HG02588 (cell line): ENCODE measurements at regions not wholly inside any gene's neighbourhood (a gene's known extent, or its start where the extent isn't known, plus 50 kb on each side); places are given as distances from the start of the nearest gene placed in this dataset.
"Not testable (repeated sequence)": the region's sequence is repeated elsewhere in the genome, so short reads cannot be mapped to it uniquely, and the experiment has no call there.

Experiments used
- ATAC-seq: cut with Tn5 transposase; IDR thresholded peaks from one replicate; pipeline ENCODE4 v1.9.1; 2021; ENCODE audit warnings: mild to moderate bottlenecking, moderate library complexity; ENCODE audit not compliant: unreplicated experiment

- ATAC-seq, result not testable (repeated sequence)
These were observed 60.2 kb upstream of the PRSS3 start for GRCh38 chr9:33734941-33735835.

GRCh38 chr9:33737811-33738606 is 57.4 kb upstream of the PRSS3 start:
- ATAC-seq, result no peak

DNA sequence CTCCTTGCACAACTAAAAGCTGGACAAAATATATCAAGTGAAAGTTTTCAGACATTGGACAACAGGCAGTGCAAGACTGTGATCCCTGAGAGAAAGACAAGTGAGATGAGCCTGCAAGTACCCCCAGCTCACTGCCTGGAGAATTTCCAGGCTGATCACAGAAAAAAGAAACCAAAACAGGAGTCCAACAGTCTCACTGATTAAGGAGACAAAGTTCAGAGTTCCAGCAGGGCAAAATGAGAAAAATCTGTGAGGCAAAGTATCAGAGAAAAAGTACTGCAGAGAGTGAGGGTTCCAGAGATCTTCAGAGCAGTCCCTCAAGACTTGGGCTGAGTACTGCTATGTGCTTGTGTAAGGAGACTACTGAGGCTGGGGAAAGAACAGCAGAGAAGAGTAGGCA is 56.0 kb upstream of the PRSS3 start:
- no peak for ATAC-seq

DNA sequence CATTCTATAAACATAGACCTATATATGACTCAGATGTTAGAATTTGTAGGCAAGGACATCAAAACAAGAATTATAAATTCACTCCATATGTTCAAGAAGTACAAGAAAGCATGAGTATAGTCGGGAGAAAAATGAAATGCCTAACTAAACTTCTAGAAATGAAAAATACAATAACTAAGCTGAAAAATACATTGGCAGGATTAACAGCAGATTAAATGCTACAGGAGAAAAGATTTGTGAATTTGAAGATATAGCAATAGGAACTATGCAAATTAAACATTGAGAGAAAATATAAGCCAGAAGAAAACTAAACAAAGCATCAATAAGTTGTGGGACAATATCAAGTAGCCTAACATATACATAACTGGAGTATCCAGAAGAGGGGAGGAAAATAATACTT is 55.3 kb upstream of the PRSS3 start:
- no peak for ATAC-seq

- not testable (repeated sequence) for ATAC-seq
These were observed 54.4 kb upstream of the PRSS3 start for GRCh38 chr9:33740958-33741357.

DNA sequence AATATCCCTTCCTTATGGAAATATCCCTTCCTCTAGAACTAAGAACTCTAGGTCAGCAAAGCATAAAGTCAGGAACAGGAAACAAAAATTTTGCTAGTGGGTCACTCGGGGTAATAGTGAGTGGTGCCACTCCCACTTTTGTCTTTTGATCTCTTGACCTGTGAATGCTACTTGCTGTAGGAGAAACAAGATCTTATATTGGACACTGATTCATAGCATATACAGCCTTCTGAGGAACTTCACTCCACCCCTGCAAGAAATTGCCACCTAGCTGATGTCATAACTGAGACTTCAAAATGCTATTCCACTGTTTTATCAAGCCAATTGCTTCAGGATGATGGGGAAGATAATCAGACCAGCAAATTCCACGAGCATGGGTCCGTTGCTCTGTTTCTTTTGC is 53.3 kb upstream of the PRSS3 start:
- no peak for ATAC-seq

GRCh38 chr9:33742519-33742918 is 52.8 kb upstream of the PRSS3 start:
- no peak for ATAC-seq
